ENCODE measurements at regions not wholly inside any gene's neighbourhood (a gene's known extent, or its start where the extent isn't known, plus 50 kb on each side); places are given as distances from the start of the nearest gene placed in this dataset.
"Not testable (repeated sequence)": the region's sequence is repeated elsewhere in the genome, so short reads cannot be mapped to it uniquely, and the experiment has no call there.

DNA sequence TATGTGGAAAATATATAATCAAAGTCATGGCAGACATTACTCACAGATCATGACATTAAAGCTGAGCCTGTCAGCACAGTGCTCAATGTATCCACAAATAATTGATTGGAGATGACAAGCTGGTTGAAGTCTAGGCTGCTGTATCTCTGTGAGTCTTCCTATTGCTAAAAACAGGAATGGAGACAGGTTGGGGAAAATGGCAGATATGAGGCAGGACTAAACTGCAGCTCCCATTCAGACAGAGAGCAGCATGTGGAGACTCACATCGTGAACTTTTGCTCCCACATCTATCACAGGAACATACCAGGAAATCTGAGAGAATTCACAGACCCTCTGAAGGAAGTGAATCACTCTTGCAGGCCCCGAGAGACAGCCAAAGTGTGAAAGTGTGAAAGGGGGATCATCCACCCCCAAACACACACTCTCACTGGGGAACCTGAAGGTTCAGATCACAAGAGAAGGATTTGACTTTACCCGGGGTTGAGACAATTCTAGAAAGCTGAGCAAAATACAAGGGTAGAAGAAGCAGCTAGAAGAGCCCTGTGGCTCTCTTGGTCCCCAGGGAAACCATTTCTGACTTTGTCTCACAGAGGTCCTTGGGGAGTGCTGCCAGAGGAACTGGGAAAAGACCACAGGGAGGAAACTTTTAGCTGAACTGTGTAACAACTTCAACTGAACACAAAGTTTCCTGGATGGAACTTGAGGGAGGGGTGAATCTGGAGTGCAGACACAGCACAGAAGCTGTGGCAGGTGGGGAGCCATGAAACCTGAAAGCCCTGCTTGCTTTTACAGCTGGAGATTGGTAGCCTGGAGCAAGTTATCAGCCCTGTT lies 173.4 kb downstream of the S1PR1 start:
- peak; percentile 3 for DNase-seq (ENCODE audit: low read depth, low spot score)

DNA sequence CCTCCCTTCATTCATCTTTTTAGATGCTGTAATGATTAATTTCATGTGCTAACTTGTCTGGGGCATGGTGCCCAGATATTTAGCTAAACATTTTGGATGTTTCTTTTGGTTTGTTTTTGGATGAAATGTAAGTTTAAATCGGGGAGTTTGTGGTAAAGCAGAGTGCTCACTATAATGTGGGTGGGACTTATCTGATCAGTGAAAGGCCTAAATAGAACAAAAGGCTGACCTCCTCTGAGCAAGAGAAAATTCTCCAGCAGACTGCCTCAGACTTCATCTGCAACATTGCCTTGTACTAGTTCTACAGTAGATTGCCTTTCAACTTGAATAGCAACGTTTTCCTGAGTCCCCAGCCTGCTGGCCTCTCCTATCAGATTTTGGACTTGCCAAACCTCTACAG lies 183.6 kb downstream of the S1PR1 start:
- no peak for DNase-seq (ENCODE audit: low read depth, low spot score)

DNA sequence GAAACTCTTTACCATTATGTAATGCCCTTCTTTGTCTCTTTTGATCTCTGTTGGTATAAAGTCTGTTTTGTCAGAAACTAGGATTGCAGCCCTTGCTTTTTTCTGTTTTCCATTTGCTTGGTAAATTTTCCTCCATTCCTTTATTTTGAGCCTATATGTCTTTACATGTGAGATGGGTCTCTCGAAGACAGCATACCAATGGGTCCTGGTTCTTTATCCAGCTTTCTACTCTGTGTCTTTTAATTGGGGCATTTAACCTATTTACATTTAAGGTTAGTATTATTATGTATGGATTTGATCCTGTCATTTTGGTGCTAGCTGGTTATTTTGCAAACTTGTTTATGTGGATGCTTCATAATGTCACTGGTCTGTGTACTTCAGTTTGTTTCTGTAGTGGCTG lies 191.3 kb downstream of the S1PR1 start:
- not testable (repeated sequence) for DNase-seq (ENCODE audit: low read depth, low spot score)

DNA sequence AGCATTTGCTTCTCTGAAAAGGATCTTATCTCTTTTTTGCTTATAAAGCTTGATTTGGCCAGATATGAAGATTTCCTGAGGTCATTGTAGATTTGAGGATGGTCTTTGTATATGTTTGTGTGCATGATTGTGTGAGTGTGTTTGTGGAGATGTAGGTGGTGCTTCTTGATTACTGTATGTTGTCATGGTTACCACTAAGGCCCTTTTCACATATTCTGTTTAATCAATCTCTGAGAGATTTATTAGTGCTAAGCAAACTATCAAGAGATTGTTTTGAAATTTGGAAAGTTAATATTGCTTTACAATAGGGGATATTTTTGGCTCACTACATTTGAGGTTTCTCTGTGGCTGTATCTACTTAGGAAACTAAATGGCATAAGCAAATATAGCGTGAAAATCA lies 191.7 kb downstream of the S1PR1 start:
- DNase-seq (ENCODE audit: low read depth, low spot score), result no peak

DNA sequence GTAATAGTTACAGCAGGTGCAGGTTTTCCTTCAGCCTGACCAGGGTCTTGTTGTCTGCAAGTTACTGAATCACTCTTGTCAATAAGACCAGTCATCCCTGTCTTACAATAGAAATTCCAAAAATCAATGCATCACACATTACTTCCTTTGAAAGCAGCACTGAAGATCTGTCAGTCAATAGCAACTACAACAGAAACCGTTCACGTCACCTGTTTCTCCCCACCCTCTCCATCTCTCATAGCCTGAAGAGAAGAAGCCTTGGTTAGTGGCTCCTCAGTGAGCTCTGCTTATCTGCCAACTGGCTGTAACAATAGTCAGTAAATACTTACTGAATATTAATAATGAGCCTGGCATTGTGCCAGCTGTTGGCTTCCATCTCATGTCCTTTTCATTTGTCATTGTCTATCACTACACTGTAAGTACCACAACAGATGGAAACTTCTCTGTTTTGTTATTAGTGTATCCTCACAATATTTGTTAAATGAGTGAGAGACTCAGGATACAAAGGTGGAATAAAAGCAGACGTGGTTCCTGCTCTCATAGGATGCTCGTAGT lies 195.2 kb downstream of the S1PR1 start:
- no peak for DNase-seq (ENCODE audit: low read depth, low spot score)

- DNase-seq (ENCODE audit: low read depth, low spot score), result no peak
These were observed 199.2 kb downstream of the S1PR1 start for GRCh38 chr1:101435831-101436511.

DNA sequence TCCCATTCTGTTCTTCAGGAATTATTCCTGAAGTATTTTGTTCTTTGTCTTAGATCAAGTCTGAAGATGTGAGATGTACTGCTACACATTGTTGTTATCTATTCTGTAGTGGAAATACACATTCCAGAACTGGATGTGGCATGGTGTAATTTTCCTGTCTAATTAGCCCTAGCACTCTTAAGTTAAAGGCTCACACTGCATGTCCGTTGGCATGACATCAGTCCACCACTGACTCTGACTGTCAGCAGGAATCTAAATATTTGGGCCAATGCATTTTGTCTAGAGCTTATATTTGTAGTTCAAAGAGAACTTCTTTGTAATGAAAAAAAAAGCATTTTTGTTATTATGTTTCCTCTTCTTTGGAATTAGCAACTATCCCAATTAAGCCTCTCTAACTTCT lies 201.0 kb downstream of the S1PR1 start:
- no peak for DNase-seq (ENCODE audit: low read depth, low spot score)

DNA sequence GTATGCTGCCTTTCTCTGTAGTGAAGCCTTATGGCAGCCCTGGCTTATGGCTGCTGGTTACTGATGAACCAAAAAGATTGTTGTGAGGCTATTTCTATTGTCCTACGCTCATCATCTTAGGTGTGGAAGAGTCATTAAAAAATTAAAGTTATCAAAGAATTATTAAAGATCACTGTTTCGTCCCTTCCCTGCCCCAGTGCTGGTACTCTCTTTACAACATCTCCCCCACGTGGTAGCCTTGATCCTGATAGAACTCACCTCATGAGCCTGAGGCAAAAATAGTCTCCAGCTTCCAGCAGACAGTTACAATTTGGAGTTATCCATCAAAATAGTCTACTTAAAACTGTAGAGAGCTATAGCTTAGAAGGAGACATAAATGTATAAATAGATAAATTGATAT lies 201.5 kb downstream of the S1PR1 start:
- DNase-seq (ENCODE audit: low read depth, low spot score), result no peak

DNA sequence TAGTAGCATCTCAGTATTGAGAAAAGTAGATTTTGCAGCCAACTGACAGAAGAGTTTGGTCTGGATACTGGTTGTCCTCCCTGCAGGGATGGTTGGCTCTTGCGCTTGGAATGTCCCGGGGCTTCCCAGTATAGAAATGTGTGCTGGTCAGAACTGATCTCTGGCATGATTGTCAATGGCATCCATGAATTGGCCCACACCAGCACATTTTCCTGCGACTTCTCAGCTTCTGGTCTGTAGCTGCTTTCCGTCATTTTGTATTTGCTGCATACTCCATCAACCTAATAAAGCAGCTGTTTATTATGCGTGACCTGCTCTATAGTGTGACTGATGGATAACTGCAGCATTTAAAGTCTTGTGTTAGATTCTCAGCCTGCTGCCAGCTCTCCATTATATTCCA lies 203.7 kb downstream of the S1PR1 start:
- no peak for DNase-seq (ENCODE audit: low read depth, low spot score)

GRCh38 chr1:101444381-101444780 lies 207.6 kb downstream of the S1PR1 start:
- no peak for DNase-seq (ENCODE audit: low read depth, low spot score)

DNA sequence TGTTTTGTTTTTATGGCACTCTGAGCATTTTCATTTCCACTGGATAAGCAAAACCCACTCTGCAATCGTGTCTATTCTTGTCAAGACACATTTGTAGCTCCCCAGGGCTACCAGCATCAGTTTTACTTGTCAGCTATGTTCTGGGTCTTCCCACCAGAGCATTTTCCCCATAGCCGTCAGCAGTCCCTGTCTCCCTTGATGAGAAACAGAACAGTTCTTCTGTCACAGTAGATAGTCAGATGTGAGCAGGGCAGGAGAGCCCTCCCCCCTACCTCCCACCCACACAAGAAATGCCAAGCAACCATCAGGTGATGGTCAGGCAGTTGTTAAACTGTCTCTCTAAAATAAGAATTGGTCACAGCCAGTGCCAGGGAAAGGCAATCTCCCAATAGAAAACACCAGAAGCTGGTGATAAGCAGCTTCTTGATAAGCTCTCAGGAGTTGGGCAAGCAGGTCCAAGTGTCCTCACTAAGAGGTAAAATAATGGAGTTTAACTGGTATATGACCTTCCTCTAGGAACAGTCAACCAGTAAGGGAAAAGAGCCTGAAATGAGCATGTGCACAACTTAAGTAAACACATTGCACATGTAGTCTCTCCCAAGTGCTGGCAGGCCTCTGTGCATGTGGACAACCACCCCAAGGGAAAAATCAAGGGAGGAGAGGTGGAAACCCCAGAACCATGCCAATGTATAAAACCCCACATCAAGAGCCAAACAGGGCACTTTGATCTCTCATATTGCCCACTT lies 208.2 kb downstream of the S1PR1 start:
- peak; percentile 28 for DNase-seq (ENCODE audit: low read depth, low spot score)

GRCh38 chr1:101448018-101448417 lies 211.2 kb downstream of the S1PR1 start:
- no peak for DNase-seq (ENCODE audit: low read depth, low spot score)

DNA sequence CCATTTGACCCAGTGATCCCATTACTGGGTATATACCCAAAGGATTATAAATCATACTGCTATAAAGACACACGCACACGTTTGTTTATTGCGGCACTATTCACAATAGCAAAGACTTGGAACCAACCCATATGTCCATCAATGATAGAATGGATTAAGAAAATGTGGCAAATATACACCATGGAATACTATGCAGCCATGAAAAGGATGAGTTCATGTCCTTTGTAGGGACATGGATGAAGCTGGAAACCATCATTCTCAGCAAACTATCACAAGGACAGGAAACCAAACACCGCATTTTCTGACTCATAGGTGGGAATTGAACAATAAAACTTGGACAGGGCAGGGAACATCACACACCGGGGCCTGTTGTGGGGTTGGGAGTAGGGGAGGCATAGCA lies 213.9 kb downstream of the S1PR1 start:
- not testable (repeated sequence) for DNase-seq (ENCODE audit: low read depth, low spot score)

DNA sequence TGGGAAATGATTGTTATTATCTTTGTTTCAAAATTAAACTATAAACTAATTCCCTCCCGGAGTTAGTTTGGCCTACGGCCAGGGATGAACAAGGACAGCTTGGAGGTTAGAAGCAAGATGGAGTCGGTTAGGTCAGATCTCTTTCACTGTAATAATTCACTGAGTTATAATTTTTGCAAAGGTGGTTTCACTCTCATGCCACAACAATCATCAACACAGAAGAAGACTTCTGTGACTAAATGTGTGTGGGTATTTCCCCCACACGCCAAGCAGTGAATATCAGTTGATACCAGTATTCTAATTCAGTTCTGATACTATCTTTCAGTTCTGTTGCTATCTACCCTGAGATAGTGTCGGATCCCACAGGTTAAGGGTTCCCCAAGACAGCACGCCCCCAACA lies 215.1 kb downstream of the S1PR1 start:
- no peak for DNase-seq (ENCODE audit: low read depth, low spot score)

- DNase-seq (ENCODE audit: low read depth, low spot score), result peak; percentile 30
These were observed 216.0 kb downstream of the S1PR1 start for GRCh38 chr1:101452825-101453224.

- no peak for DNase-seq (ENCODE audit: low read depth, low spot score)
These were observed 217.0 kb downstream of the S1PR1 start for GRCh38 chr1:101453844-101454243.

- DNase-seq (ENCODE audit: low read depth, low spot score), result no peak
These were observed 218.3 kb downstream of the S1PR1 start for GRCh38 chr1:101455166-101455565.

DNA sequence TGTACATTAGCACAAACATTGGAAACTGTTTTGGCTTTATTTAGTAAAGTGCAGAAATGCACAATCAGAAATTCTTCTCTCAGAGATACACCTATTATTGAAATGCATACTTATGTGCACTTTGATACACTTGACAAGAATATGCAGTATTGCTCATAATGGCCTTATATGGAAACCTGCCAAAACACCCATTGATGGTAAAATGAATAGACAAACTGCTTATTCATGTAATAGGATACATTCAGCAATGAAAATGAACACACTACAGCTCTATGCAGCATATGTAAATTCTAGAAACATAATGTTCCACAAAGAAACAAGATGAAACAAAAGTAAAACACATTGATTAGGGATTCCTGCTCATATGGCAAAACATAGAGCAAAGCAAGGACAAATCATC lies 223.9 kb downstream of the S1PR1 start:
- DNase-seq (ENCODE audit: low read depth, low spot score), result no peak

- no peak for DNase-seq (ENCODE audit: low read depth, low spot score)
These were observed 226.4 kb downstream of the S1PR1 start for GRCh38 chr1:101463195-101463594.

DNA sequence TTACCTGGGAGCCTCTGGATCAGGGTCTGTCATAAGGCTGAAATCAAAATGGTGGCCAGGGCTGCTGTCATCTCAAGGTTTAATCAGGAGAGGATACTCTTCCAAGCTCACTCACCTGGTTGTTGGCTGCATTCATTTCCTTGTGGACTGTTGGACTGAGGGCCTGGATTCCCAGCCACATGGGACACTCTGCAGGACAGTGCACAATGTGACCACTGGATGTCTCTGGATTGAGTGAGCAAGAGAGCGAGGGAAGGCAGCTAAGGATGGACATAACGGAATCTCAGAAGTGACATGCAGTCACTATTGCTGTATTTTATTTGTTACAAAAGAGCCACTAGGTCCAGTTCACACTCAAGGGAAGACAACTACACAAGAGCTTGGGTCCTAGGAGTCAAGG lies 229.1 kb downstream of the S1PR1 start:
- DNase-seq (ENCODE audit: low read depth, low spot score), result no peak

DNA sequence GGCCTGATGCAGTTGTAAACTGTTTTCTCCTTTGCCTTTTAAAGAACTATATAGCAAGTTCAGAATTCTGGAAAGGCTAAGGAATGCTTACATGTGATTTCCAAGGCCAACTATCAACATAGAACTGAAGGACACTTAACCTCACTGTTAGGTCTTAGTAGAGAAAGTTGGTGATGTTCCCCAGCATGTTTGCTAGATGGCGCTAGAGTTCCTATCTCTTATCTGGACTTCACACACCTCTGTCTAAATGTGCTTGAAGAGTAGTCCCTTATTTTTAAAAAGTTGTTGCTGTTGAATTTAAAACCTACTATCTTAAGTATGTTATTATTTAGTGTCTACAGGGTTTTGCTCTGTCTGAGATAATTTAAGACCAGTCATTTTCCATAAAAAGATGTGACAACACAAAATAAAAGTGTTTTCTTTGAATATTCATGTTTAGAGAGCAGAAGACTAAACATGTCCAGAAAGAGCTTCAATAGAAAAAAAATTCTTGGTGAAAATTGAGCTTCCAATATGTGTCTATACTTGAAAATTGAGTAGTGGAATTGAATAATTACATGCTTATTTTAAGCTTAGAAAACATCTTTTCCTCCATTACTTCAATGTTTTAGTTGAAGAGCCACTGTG lies 237.3 kb downstream of the S1PR1 start:
- no peak for DNase-seq (ENCODE audit: low read depth, low spot score)

DNA sequence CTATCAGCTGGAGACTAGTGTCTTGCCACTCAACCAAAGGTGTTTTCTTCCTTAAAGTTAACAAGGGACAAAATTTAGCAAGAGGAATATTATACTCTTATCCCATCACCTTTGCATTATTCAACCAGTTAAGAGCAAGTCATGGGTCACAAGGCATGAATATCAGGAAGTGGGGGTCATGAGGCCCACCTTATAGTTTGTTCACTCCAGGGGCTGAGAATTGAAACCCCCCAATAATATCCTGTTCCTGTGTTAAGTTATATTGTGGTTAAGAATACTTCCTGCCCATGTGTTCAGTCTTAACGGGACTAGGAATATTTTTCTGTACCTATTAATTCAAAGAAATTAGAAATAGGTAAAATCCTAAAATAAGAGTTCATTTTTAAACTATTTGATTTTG lies 239.7 kb downstream of the S1PR1 start:
- no peak for DNase-seq (ENCODE audit: low read depth, low spot score)

Data from ELF-1 (cell line).